GM13976 (cell line): ENCODE measurements at regions not wholly inside any gene's neighbourhood (a gene's known extent, or its start where the extent isn't known, plus 50 kb on each side); places are given as distances from the start of the nearest gene placed in this dataset.
"Not testable (repeated sequence)": the region's sequence is repeated elsewhere in the genome, so short reads cannot be mapped to it uniquely, and the experiment has no call there.

ENCODE experiments used
- DNase-seq: peaks from one replicate; pipeline ENCODE4 v3.0.0; 2012; ENCODE audit warnings: low spot score
- CTCF ChIP-seq: IDR thresholded peaks from 2 replicates; pipeline ENCODE4 v1.5.1; 2012; ENCODE audit warnings: borderline replicate concordance, mild to moderate bottlenecking; ENCODE audit not compliant: insufficient read depth; ENCODE audit errors: extremely low read depth, missing control alignments, control extremely low read depth
- in situ Hi-C: fragments of 300-500 bp; cut with MboI; formaldehyde crosslinking; loops from one replicate; pipeline ENCODE4 v1.12.0; 2022; ENCODE audit warnings: low sequenced_read_pairs, mixed read lengths, inconsistent platforms; ENCODE audit not compliant: unreplicated experiment

DNA sequence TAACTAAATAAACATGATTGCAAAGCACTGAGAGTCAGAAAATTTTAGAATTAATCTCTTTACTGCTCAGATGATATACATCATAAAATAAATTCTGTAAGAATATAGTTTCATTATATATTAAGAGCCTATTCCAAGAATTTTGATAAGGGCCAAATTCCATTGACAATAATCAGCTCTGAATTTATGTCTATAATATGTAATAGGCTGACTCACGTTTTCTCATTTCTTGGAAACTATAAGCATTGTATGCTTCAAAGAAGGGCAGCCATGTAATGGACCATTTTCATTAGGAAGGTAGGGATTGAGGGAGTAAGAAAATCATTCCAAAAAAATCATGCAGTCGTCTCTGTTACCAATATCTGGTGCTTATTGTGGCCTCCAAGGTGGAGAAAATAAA lies 315.9 kb downstream of the ZIC4 start:
- in situ Hi-C loops = no loop called here
- no peak for DNase-seq
- TF ChIP-seq CTCF = no peak

GRCh38 chr3:147089286-147089685 lies 317.1 kb downstream of the ZIC4 start:
- DNase-seq = no peak
- in situ Hi-C loops = no loop called here
- no peak for TF ChIP-seq CTCF

GRCh38 chr3:147059500-147059899 lies 346.8 kb downstream of the ZIC4 start:
- DNase-seq, in situ Hi-C loops: not testable (repeated sequence)

DNA sequence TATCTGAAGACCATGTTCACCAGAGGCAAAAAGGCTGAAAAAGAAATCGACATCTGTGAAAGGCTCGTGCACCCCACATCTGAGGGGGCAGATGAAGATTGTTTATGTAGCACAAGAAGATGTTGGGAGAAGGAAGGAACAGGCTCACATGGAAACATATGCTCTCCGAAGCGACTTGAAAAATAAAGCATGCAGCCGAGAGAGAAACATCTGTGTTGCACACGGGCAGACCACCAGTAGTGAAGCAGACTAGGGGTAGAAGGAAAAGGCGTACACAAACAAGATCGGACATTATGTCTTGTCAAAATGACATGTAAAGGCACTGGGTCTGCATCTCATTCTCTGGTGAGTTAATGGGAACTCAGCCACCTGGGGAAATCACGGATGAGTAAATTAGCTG lies 356.5 kb downstream of the ZIC4 start:
- in situ Hi-C loops = no loop called here
- DNase-seq = no peak
- no peak for TF ChIP-seq CTCF

- no peak for DNase-seq
- in situ Hi-C loops = no loop called here
- TF ChIP-seq CTCF = no peak
Measured at GRCh38 chr3:147049305-147049704, 357.0 kb downstream of the ZIC4 start.

GRCh38 chr3:147046916-147047315 lies 359.4 kb downstream of the ZIC4 start:
- TF ChIP-seq CTCF = no peak
- in situ Hi-C loops = no loop called here

DNA sequence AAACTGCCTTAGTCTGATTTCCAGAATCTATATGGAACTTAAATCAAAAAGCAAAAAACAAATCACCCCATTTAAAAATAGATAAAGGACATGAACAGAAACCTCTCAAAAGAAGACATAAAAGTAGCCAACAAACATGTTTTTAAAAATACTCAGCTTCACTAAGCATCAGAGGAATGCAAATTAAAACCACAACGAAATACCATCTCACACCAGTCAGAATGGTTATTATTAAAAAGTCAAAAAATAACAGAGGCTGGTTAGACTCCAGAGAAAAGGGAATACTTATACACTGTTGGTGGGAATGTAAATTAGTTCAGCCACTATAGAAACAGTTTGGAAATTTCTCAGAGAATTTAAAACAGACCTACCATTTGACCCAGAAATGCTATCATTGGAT lies 367.9 kb downstream of the ZIC4 start:
- TF ChIP-seq CTCF = no peak
- no peak for DNase-seq
- in situ Hi-C loops = no loop called here

More at GRCh38 chr3:147046916-147047315, 359.4 kb downstream of the ZIC4 start:
- DNase-seq = no peak
